ENCODE measurements at regions not wholly inside any gene's neighbourhood (a gene's known extent, or its start where the extent isn't known, plus 50 kb on each side); places are given as distances from the start of the nearest gene placed in this dataset.

GRCh38 chr10:131814567-131815265 is 86.1 kb upstream of the PPP2R2D start (continued):
- TF ChIP-seq, protein P1, sequence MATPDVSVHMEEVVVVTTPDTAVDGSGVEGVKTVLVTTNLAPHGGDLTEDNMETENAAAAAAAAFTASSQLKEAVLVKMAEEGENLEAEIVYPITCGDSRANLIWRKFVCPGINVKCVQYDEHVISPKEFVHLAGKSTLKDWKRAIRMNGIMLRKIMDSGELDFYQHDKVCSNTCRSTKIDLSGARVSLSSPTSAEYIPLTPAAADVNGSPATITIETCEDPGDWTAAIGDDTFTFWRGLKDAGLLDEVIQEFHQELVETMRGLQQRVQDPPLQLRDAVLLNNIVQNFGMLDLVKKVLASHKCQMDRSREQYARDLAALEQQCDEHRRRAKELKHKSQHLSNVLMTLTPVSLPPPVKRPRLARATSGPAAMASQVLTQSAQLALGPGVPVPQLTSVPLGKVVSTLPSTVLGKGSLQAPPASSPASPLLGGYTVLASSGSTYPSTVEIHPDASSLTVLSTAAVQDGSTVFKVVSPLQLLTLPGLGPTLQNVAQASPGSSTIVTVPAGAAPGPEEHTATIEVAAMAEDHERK (CRISPR knock-in tag; IDR thresholded peaks at IDR 0.05; ENCODE audit: low read depth) = no peak
- peak; percentile 73 for TF ChIP-seq MAFF (IDR thresholded peaks at IDR 0.05; ENCODE audit: low read depth, low read length)
- peak; percentile 42; the same call in 1 of the 2 replicates for TF ChIP-seq HOXA3 (CRISPR knock-in tag; IDR thresholded peaks at IDR 0.05)
- peak; percentile 21; the same call in 1 of the 2 replicates for TF ChIP-seq MED1 (CRISPR knock-in tag; IDR thresholded peaks at IDR 0.05)
- TF ChIP-seq, protein P2, sequence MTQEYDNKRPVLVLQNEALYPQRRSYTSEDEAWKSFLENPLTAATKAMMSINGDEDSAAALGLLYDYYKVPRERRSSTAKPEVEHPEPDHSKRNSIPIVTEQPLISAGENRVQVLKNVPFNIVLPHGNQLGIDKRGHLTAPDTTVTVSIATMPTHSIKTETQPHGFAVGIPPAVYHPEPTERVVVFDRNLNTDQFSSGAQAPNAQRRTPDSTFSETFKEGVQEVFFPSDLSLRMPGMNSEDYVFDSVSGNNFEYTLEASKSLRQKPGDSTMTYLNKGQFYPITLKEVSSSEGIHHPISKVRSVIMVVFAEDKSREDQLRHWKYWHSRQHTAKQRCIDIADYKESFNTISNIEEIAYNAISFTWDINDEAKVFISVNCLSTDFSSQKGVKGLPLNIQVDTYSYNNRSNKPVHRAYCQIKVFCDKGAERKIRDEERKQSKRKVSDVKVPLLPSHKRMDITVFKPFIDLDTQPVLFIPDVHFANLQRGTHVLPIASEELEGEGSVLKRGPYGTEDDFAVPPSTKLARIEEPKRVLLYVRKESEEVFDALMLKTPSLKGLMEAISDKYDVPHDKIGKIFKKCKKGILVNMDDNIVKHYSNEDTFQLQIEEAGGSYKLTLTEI (CRISPR knock-in tag; conservative IDR thresholded peaks at IDR 0.05) = no peak
- no peak for TF ChIP-seq CHD4 (IDR thresholded peaks at IDR 0.05; ENCODE audit: borderline replicate concordance, low read length)
- no peak for TF ChIP-seq ZNF660 (CRISPR knock-in tag; IDR thresholded peaks at IDR 0.05; ENCODE audit: borderline replicate concordance, low read depth)
- TF ChIP-seq ZFP41 (CRISPR knock-in tag; IDR thresholded peaks at IDR 0.05; ENCODE audit: borderline replicate concordance) = no peak
- peak; percentile 77; the same call in 1 of the 2 replicates for TF ChIP-seq MAFG (CRISPR knock-in tag; IDR thresholded peaks at IDR 0.05)
- no peak for TF ChIP-seq ZNF225 (CRISPR knock-in tag; IDR thresholded peaks at IDR 0.05)
- TF ChIP-seq ERF (CRISPR knock-in tag; IDR thresholded peaks at IDR 0.05) = no peak
- TF ChIP-seq TFDP1 (CRISPR knock-in tag; IDR thresholded peaks at IDR 0.05; ENCODE audit: borderline replicate concordance) = no peak
- peak; percentile 38; the same call in 1 of the 2 replicates for TF ChIP-seq ZFX (CRISPR knock-in tag; IDR thresholded peaks at IDR 0.05; ENCODE audit: low read depth)
- peak; percentile 48 for TF ChIP-seq MAX (IDR thresholded peaks at IDR 0.05)
- TF ChIP-seq ZNF574 (CRISPR knock-in tag; IDR thresholded peaks at IDR 0.05) = peak; percentile 41; the same call in 1 of the 2 replicates
- no peak for TF ChIP-seq GABPA (IDR thresholded peaks at IDR 0.05; ENCODE audit: low read depth, low read length)
- no peak for TF ChIP-seq GABPA (CRISPR knock-in tag; IDR thresholded peaks at IDR 0.05; ENCODE audit: low read depth)
- no peak for TF ChIP-seq ZNF619 (CRISPR knock-in tag; IDR thresholded peaks at IDR 0.05)
- peak; percentile 94 for TF ChIP-seq ZNF281 (CRISPR knock-in tag; IDR thresholded peaks at IDR 0.05; ENCODE audit: borderline replicate concordance)
- no peak for TF ChIP-seq SRF (IDR thresholded peaks at IDR 0.05; ENCODE audit: low read depth, low read length)
